Panc1 (cell line): ENCODE measurements at regions not wholly inside any gene's neighbourhood (a gene's known extent, or its start where the extent isn't known, plus 50 kb on each side); places are given as distances from the start of the nearest gene placed in this dataset.
"Not testable (repeated sequence)": the region's sequence is repeated elsewhere in the genome, so short reads cannot be mapped to it uniquely, and the experiment has no call there.

Experiments
- ATAC-seq: fragments of 200-7000 bp; cut with Tn5 transposase; 2 replicates; pipeline ENCODE4 v1.9.1; 2020; ENCODE audit warnings: mild to moderate bottlenecking, moderate library complexity
- BruUV-seq: library from RNA; stranded (reverse); fragments of 400-500 nt; replicated peaks from 2 replicates; lab custom pipeline; 2021; lab: Mats Ljungman, UMichigan
- CTCF ChIA-PET: fragments of 300-600 bp; sonication (Branson Sonifier 250); formaldehyde crosslinking; loops from one replicate; lab custom pipeline; 2022; ENCODE audit warnings: antibody characterized with exemption; lab: Charles Lee
- POLR2A ChIA-PET: fragments of 300-600 bp; sonication (Branson Sonifier 250); formaldehyde crosslinking; loops from one replicate; lab custom pipeline; 2022; ENCODE audit warnings: antibody characterized with exemption; lab: Charles Lee
- DNase-seq: peaks from one replicate; pipeline ENCODE4 v3.0.0-alpha.2; 2010; ENCODE audit warnings: low read depth, low spot score
- H3K27ac ChIP-seq: 2 replicates; pipeline ENCODE4 v1.5.1; 2011; ENCODE audit warnings: mild to moderate bottlenecking, low read length, inconsistent platforms
- H3K27me3 ChIP-seq: fragments of 200-500 bp; sonication (Bioruptor generic); 2 replicates; pipeline ENCODE4 v1.6.0; 2014; ENCODE audit warnings: low read length, inconsistent platforms; ENCODE audit not compliant: control insufficient read depth, insufficient read depth
- H3K36me3 ChIP-seq: fragments of 200-500 bp; sonication (Bioruptor generic); 2 replicates; pipeline ENCODE4 v1.5.1; 2014; ENCODE audit warnings: inconsistent platforms, mild to moderate bottlenecking, low read length, moderate library complexity; ENCODE audit not compliant: control insufficient read depth, insufficient read depth
- H3K4me1 ChIP-seq: 2 replicates; pipeline ENCODE4 v1.5.1; 2011; ENCODE audit warnings: inconsistent platforms, mild to moderate bottlenecking, low read length, moderate library complexity; ENCODE audit not compliant: control insufficient read depth, insufficient read depth
- H3K4me3 ChIP-seq, 2 experiments: 2 replicates each; pipeline ENCODE4 v1.5.1; 2011 to 2012; ENCODE audit warnings: low read depth in 2 of 2, low read length in 2 of 2, mild to moderate bottlenecking in 2 of 2, inconsistent platforms in 1 of 2, moderate library complexity in 1 of 2
- H3K9me3 ChIP-seq: fragments of 200-500 bp; sonication (Bioruptor generic); 2 replicates; pipeline ENCODE4 v1.5.1; 2014; ENCODE audit warnings: low read depth, mild to moderate bottlenecking, inconsistent platforms, low read length, moderate library complexity; ENCODE audit not compliant: control insufficient read depth, insufficient read depth
- POLR2AphosphoS5 ChIP-seq: IDR thresholded peaks from 2 replicates; pipeline ENCODE4 v1.6.1; 2012; ENCODE audit warnings: mild to moderate bottlenecking, low read depth, low read length, moderate library complexity
- SIN3A ChIP-seq: IDR thresholded peaks from 2 replicates; pipeline ENCODE4 v1.6.1; 2012; ENCODE audit warnings: low read depth, mild to moderate bottlenecking, low read length, moderate library complexity, borderline replicate concordance; ENCODE audit not compliant: insufficient read depth
- TCF7L2 ChIP-seq: IDR thresholded peaks from 2 replicates; pipeline ENCODE4 v1.6.1; 2011; ENCODE audit warnings: mild to moderate bottlenecking, low read depth, low read length, inconsistent platforms
- in situ Hi-C: cut with HindIII; loops from 2 replicates; pipeline ENCODE4 v1.10.0; 2016; ENCODE audit warnings: low sequenced_read_pairs, low pct_unique_long_range_greater_than_20kb
- intact Hi-C: fragments of 100-400 bp; cut with micrococcal nuclease; formaldehyde crosslinking; loops from one replicate; pipeline ENCODE4 v1.10.0; 2022; ENCODE audit not compliant: unreplicated experiment
- TF ChIP-seq, protein P1 (sequence below), 2 experiments: IDR thresholded peaks; 2 replicates each; pipeline ENCODE4 v1.6.1; 2011 to 2012; ENCODE audit warnings: low read depth in 2 of 2, control low read depth in 1 of 2, low read length in 1 of 2, mild to moderate bottlenecking in 1 of 2, moderate library complexity in 1 of 2; ENCODE audit not compliant: insufficient read depth in 1 of 2
- TF ChIP-seq, protein P2 (sequence below): fragments of 450-650 bp; IDR thresholded peaks from 2 replicates; pipeline ENCODE4 v1.5.1; 2017; ENCODE audit warnings: mild to moderate bottlenecking

DNA sequence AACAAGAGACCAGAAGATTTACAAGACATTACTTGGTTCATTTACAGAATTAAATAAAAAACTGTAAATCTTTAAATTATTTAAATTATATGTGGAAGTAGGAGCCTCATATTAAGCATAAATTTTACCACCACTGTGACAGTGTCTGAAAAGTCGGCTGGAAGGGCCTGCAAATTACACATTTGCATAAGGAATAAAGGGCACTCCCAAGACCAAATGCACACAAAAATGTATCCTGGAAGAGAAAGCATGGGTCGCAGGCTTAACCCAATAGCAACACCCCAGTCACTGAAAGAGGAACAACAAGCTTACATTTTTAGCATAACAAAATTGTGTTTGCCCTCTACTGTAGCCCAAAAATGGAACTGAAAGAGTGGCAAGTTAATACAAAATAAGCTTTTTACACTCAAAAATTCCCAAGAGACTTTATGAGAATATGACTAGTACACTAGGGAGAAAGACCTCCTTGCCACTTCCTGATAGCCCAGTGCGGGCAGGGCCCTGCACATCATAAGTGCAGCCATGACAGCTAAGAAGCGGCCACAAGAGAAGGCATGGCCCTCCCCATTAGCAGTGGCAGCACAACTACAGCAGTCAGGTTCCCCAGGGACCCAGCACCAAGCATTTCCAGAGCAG, 482.0 kb downstream of the DTWD2 start:
- in situ Hi-C loops (no loop called here), intact Hi-C loops (no loop called here)
- no peak for DNase-seq
- Histone ChIP-seq H3K36me3 (no peaks in the 10 kb centered on the region), H3K27ac (no peak overlapping the region), H3K9me3 (no peaks in the 10 kb centered on the region), H3K4me3 (no peak overlapping the region), H3K4me1 (no peaks in the 10 kb centered on the region), H3K27me3 (no peaks in the 10 kb centered on the region)
- TF ChIP-seq SIN3A (no peak), TCF7L2 (no peak), POLR2AphosphoS5 (no peak)
- TF ChIP-seq, protein P1, sequence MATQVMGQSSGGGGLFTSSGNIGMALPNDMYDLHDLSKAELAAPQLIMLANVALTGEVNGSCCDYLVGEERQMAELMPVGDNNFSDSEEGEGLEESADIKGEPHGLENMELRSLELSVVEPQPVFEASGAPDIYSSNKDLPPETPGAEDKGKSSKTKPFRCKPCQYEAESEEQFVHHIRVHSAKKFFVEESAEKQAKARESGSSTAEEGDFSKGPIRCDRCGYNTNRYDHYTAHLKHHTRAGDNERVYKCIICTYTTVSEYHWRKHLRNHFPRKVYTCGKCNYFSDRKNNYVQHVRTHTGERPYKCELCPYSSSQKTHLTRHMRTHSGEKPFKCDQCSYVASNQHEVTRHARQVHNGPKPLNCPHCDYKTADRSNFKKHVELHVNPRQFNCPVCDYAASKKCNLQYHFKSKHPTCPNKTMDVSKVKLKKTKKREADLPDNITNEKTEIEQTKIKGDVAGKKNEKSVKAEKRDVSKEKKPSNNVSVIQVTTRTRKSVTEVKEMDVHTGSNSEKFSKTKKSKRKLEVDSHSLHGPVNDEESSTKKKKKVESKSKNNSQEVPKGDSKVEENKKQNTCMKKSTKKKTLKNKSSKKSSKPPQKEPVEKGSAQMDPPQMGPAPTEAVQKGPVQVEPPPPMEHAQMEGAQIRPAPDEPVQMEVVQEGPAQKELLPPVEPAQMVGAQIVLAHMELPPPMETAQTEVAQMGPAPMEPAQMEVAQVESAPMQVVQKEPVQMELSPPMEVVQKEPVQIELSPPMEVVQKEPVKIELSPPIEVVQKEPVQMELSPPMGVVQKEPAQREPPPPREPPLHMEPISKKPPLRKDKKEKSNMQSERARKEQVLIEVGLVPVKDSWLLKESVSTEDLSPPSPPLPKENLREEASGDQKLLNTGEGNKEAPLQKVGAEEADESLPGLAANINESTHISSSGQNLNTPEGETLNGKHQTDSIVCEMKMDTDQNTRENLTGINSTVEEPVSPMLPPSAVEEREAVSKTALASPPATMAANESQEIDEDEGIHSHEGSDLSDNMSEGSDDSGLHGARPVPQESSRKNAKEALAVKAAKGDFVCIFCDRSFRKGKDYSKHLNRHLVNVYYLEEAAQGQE (IDR thresholded peaks at IDR 0.05; ENCODE audit: insufficient read depth in 1 of 2, low read depth in 2 of 2, low read length in 1 of 2), result no peak
- ATAC-seq, result no peak
- ChIA-PET POLR2A (no interaction called here), CTCF (no interaction called here)
- BruUV-seq, result no TSS peak

DNA sequence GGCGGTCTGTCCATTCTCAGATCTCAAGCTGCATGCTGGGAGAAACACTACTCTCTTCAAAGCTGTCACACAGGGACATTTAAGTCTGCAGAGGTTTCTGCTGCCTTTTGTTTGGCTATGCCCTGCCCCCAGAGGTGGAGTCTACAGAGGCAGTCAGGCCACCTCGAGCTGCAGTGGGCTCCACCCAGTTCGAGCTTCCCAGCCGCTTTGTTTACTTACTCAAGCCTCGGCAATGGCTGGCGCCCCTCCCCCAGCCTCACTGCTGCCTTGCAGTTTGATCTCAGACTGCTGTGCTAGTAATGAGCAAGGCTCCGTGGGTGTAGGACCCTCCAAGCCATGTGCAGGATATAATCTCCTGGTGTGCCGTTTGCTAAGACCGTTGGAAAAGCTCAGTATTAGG, 486.1 kb downstream of the DTWD2 start:
- POLR2A ChIA-PET, H3K27me3 ChIP-seq, CTCF ChIA-PET, H3K4me1 ChIP-seq, intact Hi-C loops, DNase-seq, ATAC-seq, H3K4me3 ChIP-seq, H3K9me3 ChIP-seq, H3K27ac ChIP-seq, BruUV-seq, in situ Hi-C loops, H3K36me3 ChIP-seq: not testable (repeated sequence)

DNA sequence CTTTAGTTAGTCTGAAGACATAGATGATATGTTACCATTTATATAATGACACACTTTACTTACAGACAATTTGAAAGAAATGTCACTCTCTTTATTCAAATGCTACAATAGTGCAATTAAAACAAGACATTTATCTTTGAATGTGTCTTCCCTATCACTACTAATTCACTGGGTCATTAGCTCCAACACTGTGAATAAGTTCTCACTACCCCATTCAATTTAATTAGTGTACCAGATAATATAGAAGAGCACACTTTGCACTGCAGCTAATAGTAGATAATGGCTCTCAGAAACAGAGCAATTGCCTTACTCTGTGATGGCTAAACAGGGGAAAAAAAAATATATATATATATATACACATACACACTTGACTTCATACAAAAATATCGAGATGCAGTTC, 497.0 kb downstream of the DTWD2 start:
- no TSS peak for BruUV-seq
- H3K27me3 ChIP-seq, result no peaks in the 10 kb centered on the region
- TF ChIP-seq, protein P1 (IDR thresholded peaks at IDR 0.05; ENCODE audit: insufficient read depth in 1 of 2, low read depth in 2 of 2, low read length in 1 of 2), result no peak
- TF ChIP-seq SIN3A, result no peak
- TF ChIP-seq TCF7L2, result no peak
- TF ChIP-seq, protein P2, sequence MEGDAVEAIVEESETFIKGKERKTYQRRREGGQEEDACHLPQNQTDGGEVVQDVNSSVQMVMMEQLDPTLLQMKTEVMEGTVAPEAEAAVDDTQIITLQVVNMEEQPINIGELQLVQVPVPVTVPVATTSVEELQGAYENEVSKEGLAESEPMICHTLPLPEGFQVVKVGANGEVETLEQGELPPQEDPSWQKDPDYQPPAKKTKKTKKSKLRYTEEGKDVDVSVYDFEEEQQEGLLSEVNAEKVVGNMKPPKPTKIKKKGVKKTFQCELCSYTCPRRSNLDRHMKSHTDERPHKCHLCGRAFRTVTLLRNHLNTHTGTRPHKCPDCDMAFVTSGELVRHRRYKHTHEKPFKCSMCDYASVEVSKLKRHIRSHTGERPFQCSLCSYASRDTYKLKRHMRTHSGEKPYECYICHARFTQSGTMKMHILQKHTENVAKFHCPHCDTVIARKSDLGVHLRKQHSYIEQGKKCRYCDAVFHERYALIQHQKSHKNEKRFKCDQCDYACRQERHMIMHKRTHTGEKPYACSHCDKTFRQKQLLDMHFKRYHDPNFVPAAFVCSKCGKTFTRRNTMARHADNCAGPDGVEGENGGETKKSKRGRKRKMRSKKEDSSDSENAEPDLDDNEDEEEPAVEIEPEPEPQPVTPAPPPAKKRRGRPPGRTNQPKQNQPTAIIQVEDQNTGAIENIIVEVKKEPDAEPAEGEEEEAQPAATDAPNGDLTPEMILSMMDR, result no peak
- TF ChIP-seq POLR2AphosphoS5, result no peak
- no peaks in the 10 kb centered on the region for H3K36me3 ChIP-seq
- ChIA-PET CTCF (no interaction called here), POLR2A (no interaction called here)
- no peaks in the 10 kb centered on the region for H3K9me3 ChIP-seq
- DNase-seq (no peak), ATAC-seq (no peak)
- H3K4me3 ChIP-seq, result no peak overlapping the region
- no peaks in the 10 kb centered on the region for H3K4me1 ChIP-seq
- no peak overlapping the region for H3K27ac ChIP-seq
- intact Hi-C loops, result no loop called here
- in situ Hi-C loops, result no loop called here
